ENCODE measurements at regions not wholly inside any gene's neighbourhood (a gene's known extent, or its start where the extent isn't known, plus 50 kb on each side); places are given as distances from the start of the nearest gene placed in this dataset.

DNA sequence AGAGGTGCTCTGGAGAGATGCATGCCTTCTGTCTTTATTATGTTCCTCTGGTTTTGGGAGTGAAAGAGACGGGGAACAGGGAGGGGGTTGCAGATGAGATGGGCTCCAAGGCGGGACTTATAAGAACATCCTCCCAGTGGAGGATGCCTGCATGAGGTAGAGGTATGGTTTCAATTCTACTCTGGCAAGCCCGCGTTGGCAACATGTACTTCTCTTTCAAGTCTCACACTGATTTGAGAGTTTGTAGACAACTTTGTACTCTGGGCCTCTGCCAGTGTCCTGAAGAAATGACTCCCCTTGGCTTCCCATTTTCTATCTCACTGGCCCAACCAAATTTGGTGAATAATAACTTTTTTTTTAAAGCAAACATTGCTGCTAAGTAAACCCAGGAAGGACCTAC is 121.3 kb downstream of the C12orf75 start:
- no peak overlapping the region for H3K4me3 ChIP-seq
- DNase-seq (ENCODE audit: low read depth, low spot score), result no peak
- no peaks in the 10 kb centered on the region for H3K79me2 ChIP-seq (ENCODE audit: control insufficient read depth, insufficient read depth, low read length)
- 50% methylated on average over 4 of the region's 4 CpGs for WGBS (ENCODE audit: insufficient coverage, insufficient replicate concordance, low lambda C conversion rate, missing lambda C conversion rate)
- no peaks in the 10 kb centered on the region for H3K4me1 ChIP-seq (ENCODE audit: control insufficient read depth, insufficient read depth, low read length)
- intact Hi-C loops (cut with micrococcal nuclease; ENCODE audit: unreplicated experiment), result no loop called here
- H3K9ac ChIP-seq (ENCODE audit: control insufficient read depth, insufficient read depth, low read length), result no peak overlapping the region
- FAIRE-seq, result no peak
- no peak overlapping the region for H3K4me2 ChIP-seq (ENCODE audit: control insufficient read depth, insufficient read depth)
- CTCF ChIA-PET, result no interaction called here
- H3K27me3 ChIP-seq (replicated peaks in 1 of 2; ENCODE audit: control insufficient read depth in 2 of 2, insufficient read depth in 2 of 2, low read length in 1 of 2), result peaks cover 0 to 2% of the 10 kb centered on the region in 2 experiments; a peak in 1 of 4 replicates
- in situ Hi-C loops (cut with MboI), result no loop called here
- ATAC-seq, result no peak
- H3K9me3 ChIP-seq (replicated peaks; ENCODE audit: control insufficient read depth, insufficient read depth, low read length), result no peaks in the 10 kb centered on the region
- SMC1A ChIA-PET (ENCODE audit: uncharacterized antibody, unreplicated experiment), result no interaction called here
- TF ChIP-seq NRF1 (conservative IDR thresholded peaks at IDR 0.05; ENCODE audit: low read depth, low read length) (no peak), SMAD5 (IDR thresholded peaks at IDR 0.05; ENCODE audit: low read depth) (no peak), ZSCAN29 (IDR thresholded peaks at IDR 0.05) (no peak), CBFB (IDR thresholded peaks at IDR 0.05; ENCODE audit: low read depth) (no peak), CHD2 (IDR thresholded peaks at IDR 0.05; ENCODE audit: borderline replicate concordance, low read depth, low read length) (no peak), NR2F1 (conservative IDR thresholded peaks at IDR 0.05) (no peak), MEF2B (IDR thresholded peaks at IDR 0.05; ENCODE audit: partially characterized antibody, poor library complexity, severe bottlenecking) (no peak)
- RAD21 ChIA-PET (ENCODE audit: unreplicated experiment), result no interaction called here
- no peaks in the 10 kb centered on the region for H3K36me3 ChIP-seq (ENCODE audit: control insufficient read depth in 2 of 2, insufficient read depth in 2 of 2, low read length in 1 of 2)
- no peaks in the 10 kb centered on the region for H4K20me1 ChIP-seq (ENCODE audit: control insufficient read depth, insufficient read depth)
- BruUV-seq (replicated peaks), result no TSS peak
- no peak overlapping the region for H3K27ac ChIP-seq (ENCODE audit: control insufficient read depth, insufficient read depth)
- POLR2A ChIA-PET, result no interaction called here
- no peak overlapping the region for H2AFZ ChIP-seq (ENCODE audit: control insufficient read depth, low read depth, low read length)

DNA sequence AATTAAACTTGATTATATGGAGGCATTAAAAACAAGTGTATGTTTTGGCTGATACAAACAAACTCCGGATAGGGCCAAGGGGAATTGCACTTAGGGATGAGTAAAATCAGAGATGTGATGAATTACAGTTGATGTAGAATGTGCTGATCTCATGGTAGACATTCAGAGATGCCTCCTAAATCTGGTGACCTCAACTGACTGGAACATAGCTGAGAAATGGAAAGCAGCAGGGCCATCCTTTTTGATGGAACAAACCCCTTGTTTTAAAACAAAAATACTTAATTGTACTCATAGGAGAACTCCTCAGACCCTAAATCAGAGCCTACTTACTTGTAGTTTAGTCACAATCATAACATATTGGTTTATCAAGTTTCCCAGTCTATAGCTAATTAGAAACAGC is 122.8 kb downstream of the C12orf75 start:
- POLR2A ChIA-PET, result no interaction called here
- no peaks in the 10 kb centered on the region for H3K9me3 ChIP-seq (replicated peaks; ENCODE audit: control insufficient read depth, insufficient read depth, low read length)
- RAD21 ChIA-PET (ENCODE audit: unreplicated experiment), result no interaction called here
- no peak overlapping the region for H3K4me3 ChIP-seq
- FAIRE-seq, result no peak
- no TSS peak for BruUV-seq (replicated peaks)
- WGBS (ENCODE audit: insufficient coverage, insufficient replicate concordance, low lambda C conversion rate, missing lambda C conversion rate), result 48% methylated on average over 1 of the region's 1 CpG
- CTCF ChIA-PET, result no interaction called here
- DNase-seq (ENCODE audit: low read depth, low spot score), result no peak
- intact Hi-C loops (cut with micrococcal nuclease; ENCODE audit: unreplicated experiment) (no loop called here), in situ Hi-C loops (cut with MboI) (no loop called here)
- no peak overlapping the region for H2AFZ ChIP-seq (ENCODE audit: control insufficient read depth, low read depth, low read length)
- H3K27me3 ChIP-seq (replicated peaks in 1 of 2; ENCODE audit: control insufficient read depth in 2 of 2, insufficient read depth in 2 of 2, low read length in 1 of 2), result peaks cover 0 to 2% of the 10 kb centered on the region in 2 experiments; a peak in 1 of 4 replicates
- H3K27ac ChIP-seq (ENCODE audit: control insufficient read depth, insufficient read depth), result no peak overlapping the region
- no peaks in the 10 kb centered on the region for H3K4me1 ChIP-seq (ENCODE audit: control insufficient read depth, insufficient read depth, low read length)
- no peak for ATAC-seq
- SMC1A ChIA-PET (ENCODE audit: uncharacterized antibody, unreplicated experiment), result no interaction called here
- no peak overlapping the region for H3K9ac ChIP-seq (ENCODE audit: control insufficient read depth, insufficient read depth, low read length)
- no peaks in the 10 kb centered on the region for H3K79me2 ChIP-seq (ENCODE audit: control insufficient read depth, insufficient read depth, low read length)
- H3K36me3 ChIP-seq (ENCODE audit: control insufficient read depth in 2 of 2, insufficient read depth in 2 of 2, low read length in 1 of 2), result no peaks in the 10 kb centered on the region
- H4K20me1 ChIP-seq (ENCODE audit: control insufficient read depth, insufficient read depth), result no peaks in the 10 kb centered on the region
- no peak overlapping the region for H3K4me2 ChIP-seq (ENCODE audit: control insufficient read depth, insufficient read depth)
- TF ChIP-seq, protein P1, sequence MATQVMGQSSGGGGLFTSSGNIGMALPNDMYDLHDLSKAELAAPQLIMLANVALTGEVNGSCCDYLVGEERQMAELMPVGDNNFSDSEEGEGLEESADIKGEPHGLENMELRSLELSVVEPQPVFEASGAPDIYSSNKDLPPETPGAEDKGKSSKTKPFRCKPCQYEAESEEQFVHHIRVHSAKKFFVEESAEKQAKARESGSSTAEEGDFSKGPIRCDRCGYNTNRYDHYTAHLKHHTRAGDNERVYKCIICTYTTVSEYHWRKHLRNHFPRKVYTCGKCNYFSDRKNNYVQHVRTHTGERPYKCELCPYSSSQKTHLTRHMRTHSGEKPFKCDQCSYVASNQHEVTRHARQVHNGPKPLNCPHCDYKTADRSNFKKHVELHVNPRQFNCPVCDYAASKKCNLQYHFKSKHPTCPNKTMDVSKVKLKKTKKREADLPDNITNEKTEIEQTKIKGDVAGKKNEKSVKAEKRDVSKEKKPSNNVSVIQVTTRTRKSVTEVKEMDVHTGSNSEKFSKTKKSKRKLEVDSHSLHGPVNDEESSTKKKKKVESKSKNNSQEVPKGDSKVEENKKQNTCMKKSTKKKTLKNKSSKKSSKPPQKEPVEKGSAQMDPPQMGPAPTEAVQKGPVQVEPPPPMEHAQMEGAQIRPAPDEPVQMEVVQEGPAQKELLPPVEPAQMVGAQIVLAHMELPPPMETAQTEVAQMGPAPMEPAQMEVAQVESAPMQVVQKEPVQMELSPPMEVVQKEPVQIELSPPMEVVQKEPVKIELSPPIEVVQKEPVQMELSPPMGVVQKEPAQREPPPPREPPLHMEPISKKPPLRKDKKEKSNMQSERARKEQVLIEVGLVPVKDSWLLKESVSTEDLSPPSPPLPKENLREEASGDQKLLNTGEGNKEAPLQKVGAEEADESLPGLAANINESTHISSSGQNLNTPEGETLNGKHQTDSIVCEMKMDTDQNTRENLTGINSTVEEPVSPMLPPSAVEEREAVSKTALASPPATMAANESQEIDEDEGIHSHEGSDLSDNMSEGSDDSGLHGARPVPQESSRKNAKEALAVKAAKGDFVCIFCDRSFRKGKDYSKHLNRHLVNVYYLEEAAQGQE (IDR thresholded peaks at IDR 0.05; ENCODE audit: low read depth, low read length), result no peak
- TF ChIP-seq BHLHE40 (IDR thresholded peaks at IDR 0.05; ENCODE audit: borderline replicate concordance in 1 of 2, low read depth in 2 of 2, low read length in 1 of 2), result no peak
- no peak for TF ChIP-seq NFYB (IDR thresholded peaks at IDR 0.05; ENCODE audit: insufficient read depth, low read depth, low read length)
- TF ChIP-seq EED (IDR thresholded peaks at IDR 0.05; ENCODE audit: low read depth), result no peak
- TF ChIP-seq RBBP5 (conservative IDR thresholded peaks at IDR 0.05), result no peak
- TF ChIP-seq, protein P2, sequence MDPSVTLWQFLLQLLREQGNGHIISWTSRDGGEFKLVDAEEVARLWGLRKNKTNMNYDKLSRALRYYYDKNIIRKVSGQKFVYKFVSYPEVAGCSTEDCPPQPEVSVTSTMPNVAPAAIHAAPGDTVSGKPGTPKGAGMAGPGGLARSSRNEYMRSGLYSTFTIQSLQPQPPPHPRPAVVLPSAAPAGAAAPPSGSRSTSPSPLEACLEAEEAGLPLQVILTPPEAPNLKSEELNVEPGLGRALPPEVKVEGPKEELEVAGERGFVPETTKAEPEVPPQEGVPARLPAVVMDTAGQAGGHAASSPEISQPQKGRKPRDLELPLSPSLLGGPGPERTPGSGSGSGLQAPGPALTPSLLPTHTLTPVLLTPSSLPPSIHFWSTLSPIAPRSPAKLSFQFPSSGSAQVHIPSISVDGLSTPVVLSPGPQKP (IDR thresholded peaks at IDR 0.05; ENCODE audit: low read depth, low read length), result no peak
- TF ChIP-seq POLR2AphosphoS5 (IDR thresholded peaks at IDR 0.05; ENCODE audit: low read length), result no peak
- TF ChIP-seq ZNF24 (IDR thresholded peaks at IDR 0.05), result no peak
